Activated CD8-positive, alpha-beta T cell treated with anti-CD3 and anti-CD28 coated beads for 36 hours (primary cell): ENCODE measurements at regions not wholly inside any gene's neighbourhood (a gene's known extent, or its start where the extent isn't known, plus 50 kb on each side); places are given as distances from the start of the nearest gene placed in this dataset.
A peak's percentile ranks its signal among the peaks of the same experiment; 100 is the strongest.
"Not testable (repeated sequence)": the region's sequence is repeated elsewhere in the genome, so short reads cannot be mapped to it uniquely, and the experiment has no call there.

Experiments
- ATAC-seq: fragments of 200-7000 bp; cut with Tn5 transposase; one replicate; pipeline ENCODE4 v1.10.0; 2021; ENCODE audit warnings: mild to moderate bottlenecking, moderate library complexity
- CTCF ChIA-PET: fragments of 350-600 bp; sonication (Branson Sonifier 250); formaldehyde crosslinking; loops from one replicate; lab custom pipeline; 2021; ENCODE audit warnings: antibody characterized with exemption; lab: Charles Lee
- POLR2A ChIA-PET: fragments of 350-600 bp; sonication (Branson Sonifier 250); formaldehyde crosslinking; loops from one replicate; lab custom pipeline; 2021; ENCODE audit warnings: antibody characterized with exemption; lab: Charles Lee
- DNase-seq: peaks from one replicate; pipeline ENCODE4 v3.0.0-alpha.2; 2020
- H3K27ac Mint-ChIP-seq: one replicate; pipeline ENCODE4 v1.8.0; 2021; ENCODE audit warnings: mild to moderate bottlenecking, mixed read lengths
- H3K27me3 Mint-ChIP-seq: one replicate; pipeline ENCODE4 v1.8.0; 2021; ENCODE audit warnings: mixed read lengths
- H3K36me3 Mint-ChIP-seq: one replicate; pipeline ENCODE4 v1.8.0; 2021; ENCODE audit warnings: low read depth, mixed read lengths
- H3K4me1 Mint-ChIP-seq: one replicate; pipeline ENCODE4 v1.8.0; 2021; ENCODE audit warnings: low read depth, mixed read lengths
- H3K4me3 Mint-ChIP-seq: one replicate; pipeline ENCODE4 v1.8.0; 2021; ENCODE audit warnings: mild to moderate bottlenecking, moderate library complexity, mixed read lengths
- H3K9me3 Mint-ChIP-seq: one replicate; pipeline ENCODE4 v1.8.0; 2021; ENCODE audit warnings: mixed read lengths
- intact Hi-C: fragments of 100-400 bp; cut with micrococcal nuclease; formaldehyde crosslinking; loops from one replicate; pipeline ENCODE4 v1.10.0; 2022
- TF ChIP-seq, protein P1 (sequence below): fragments of 200-600 bp; IDR thresholded peaks from one replicate; pipeline ENCODE4 v1.8.0; 2022; ENCODE audit warnings: antibody characterized with exemption, mild to moderate bottlenecking

DNA sequence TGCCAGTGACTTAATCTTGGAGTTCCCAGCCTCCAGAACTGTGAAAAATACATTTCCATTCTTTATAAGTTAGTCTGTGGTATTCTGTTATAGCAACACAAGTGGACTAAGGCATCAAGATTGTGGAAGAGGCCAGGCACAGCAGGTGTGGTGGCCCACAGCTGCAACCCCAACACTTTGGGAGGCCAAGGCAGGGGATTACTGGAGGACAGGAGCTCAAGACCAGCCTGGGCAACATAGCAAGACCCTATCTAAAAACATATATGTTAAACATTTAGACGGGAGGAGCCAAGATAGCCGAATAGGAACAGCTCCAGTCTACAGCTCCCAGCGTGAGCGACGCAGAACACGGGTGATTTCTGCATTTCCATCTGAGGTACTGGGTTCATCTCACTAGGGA is 310.4 kb downstream of the FOXO1 start:
- Mint-ChIP-seq H3K4me1 (peaks cover 11% of the 10 kb centered on the region), H3K9me3 (no peaks in the 10 kb centered on the region), H3K4me3 (no peak overlapping the region), H3K27me3 (no peaks in the 10 kb centered on the region), H3K36me3 (no peaks in the 10 kb centered on the region), H3K27ac (no peak overlapping the region)
- ATAC-seq: no peak
- ChIA-PET POLR2A (no interaction called here), CTCF (no interaction called here)
- DNase-seq: no peak
- intact Hi-C loops: no loop called here
- TF ChIP-seq, protein P1, sequence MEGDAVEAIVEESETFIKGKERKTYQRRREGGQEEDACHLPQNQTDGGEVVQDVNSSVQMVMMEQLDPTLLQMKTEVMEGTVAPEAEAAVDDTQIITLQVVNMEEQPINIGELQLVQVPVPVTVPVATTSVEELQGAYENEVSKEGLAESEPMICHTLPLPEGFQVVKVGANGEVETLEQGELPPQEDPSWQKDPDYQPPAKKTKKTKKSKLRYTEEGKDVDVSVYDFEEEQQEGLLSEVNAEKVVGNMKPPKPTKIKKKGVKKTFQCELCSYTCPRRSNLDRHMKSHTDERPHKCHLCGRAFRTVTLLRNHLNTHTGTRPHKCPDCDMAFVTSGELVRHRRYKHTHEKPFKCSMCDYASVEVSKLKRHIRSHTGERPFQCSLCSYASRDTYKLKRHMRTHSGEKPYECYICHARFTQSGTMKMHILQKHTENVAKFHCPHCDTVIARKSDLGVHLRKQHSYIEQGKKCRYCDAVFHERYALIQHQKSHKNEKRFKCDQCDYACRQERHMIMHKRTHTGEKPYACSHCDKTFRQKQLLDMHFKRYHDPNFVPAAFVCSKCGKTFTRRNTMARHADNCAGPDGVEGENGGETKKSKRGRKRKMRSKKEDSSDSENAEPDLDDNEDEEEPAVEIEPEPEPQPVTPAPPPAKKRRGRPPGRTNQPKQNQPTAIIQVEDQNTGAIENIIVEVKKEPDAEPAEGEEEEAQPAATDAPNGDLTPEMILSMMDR: no peak

GRCh38 chr13:40356458-40356857 is 310.0 kb downstream of the FOXO1 start:
- H3K4me3 Mint-ChIP-seq, H3K36me3 Mint-ChIP-seq, ATAC-seq, intact Hi-C loops, POLR2A ChIA-PET, DNase-seq, H3K9me3 Mint-ChIP-seq, H3K27ac Mint-ChIP-seq, CTCF ChIA-PET, H3K27me3 Mint-ChIP-seq: not testable (repeated sequence)
- H3K4me1 Mint-ChIP-seq: peaks cover 11% of the 10 kb centered on the region

GRCh38 chr13:40362502-40362901 is 303.9 kb downstream of the FOXO1 start:
- Mint-ChIP-seq H3K36me3 (no peaks in the 10 kb centered on the region), H3K27ac (no peak overlapping the region), H3K27me3 (no peaks in the 10 kb centered on the region), H3K9me3 (no peaks in the 10 kb centered on the region), H3K4me1 (peaks cover 21% of the 10 kb centered on the region), H3K4me3 (no peak overlapping the region)
- TF ChIP-seq, protein P1: no peak
- ChIA-PET CTCF (no interaction called here), POLR2A (no interaction called here)
- ATAC-seq (no peak), DNase-seq (no peak)
- intact Hi-C loops: no loop called here

DNA sequence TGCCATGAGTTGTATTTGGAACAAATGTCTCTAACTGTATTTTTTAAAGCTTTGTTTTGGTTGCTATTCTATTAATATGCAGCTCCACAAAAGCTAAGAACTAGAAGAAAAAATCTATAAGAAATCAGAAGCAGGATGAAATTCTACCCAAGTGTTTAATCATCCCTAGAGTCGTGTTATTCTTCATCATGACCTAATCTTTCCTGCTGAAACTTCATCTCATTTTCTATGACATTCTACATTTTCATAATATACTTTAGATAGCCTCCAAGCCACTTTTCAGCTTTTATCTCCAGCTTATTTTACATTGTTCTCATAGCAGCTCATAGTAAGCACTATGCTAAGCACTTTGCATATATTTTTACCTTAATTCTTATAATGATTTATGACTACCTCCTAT is 302.8 kb downstream of the FOXO1 start:
- no peak overlapping the region for H3K4me3 Mint-ChIP-seq
- POLR2A ChIA-PET: interaction anchor here (1.0 kb wide), 1 partner anchor 112 kb away, joined by 3 read pairs; no protein-coding TSS in a partner anchor
- CTCF ChIA-PET: interaction anchor here (1.0 kb wide), 1 partner anchor 420 kb away, joined by 3 read pairs; no protein-coding TSS in a partner anchor
- DNase-seq: no peak
- no peaks in the 10 kb centered on the region for H3K9me3 Mint-ChIP-seq
- H3K36me3 Mint-ChIP-seq: no peaks in the 10 kb centered on the region
- intact Hi-C loops: no loop called here
- H3K4me1 Mint-ChIP-seq: peaks cover 21% of the 10 kb centered on the region
- no peak overlapping the region for H3K27ac Mint-ChIP-seq
- no peaks in the 10 kb centered on the region for H3K27me3 Mint-ChIP-seq
- TF ChIP-seq, protein P1: no peak
- ATAC-seq: peak; percentile 17

DNA sequence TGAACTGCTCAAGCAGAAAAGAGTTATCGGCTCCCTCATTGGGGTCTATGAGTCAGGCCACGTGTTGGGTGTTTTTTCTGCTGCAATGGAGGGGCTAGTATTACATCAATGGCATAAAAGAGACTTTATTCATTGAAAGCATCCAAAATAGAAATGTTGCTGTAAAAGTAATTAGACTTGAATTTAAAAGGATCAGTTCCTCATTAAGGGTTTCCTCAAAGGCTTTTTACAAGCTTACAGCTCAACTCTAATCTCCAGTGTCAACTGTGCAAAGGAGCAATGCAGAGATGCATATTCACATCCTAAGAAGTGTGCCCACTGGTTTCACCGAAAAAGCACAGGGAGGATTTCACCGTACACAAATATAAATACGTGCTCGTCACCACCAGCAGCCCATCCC is 300.3 kb downstream of the FOXO1 start:
- Mint-ChIP-seq H3K27me3 (no peaks in the 10 kb centered on the region), H3K36me3 (no peaks in the 10 kb centered on the region), H3K4me3 (no peak overlapping the region), H3K27ac (no peak overlapping the region), H3K4me1 (peaks cover 37% of the 10 kb centered on the region), H3K9me3 (no peaks in the 10 kb centered on the region)
- ChIA-PET POLR2A (no interaction called here), CTCF (interaction anchor here (1.1 kb wide), 1 partner anchor 174 kb away, joined by 3 read pairs; no protein-coding TSS in a partner anchor)
- ATAC-seq (no peak), DNase-seq (no peak)
- TF ChIP-seq, protein P1: no peak
- intact Hi-C loops: no loop called here
